Sigmoid colon (tissue), 6 donors: ENCODE measurements at regions not wholly inside any gene's neighbourhood (a gene's known extent, or its start where the extent isn't known, plus 50 kb on each side); places are given as distances from the start of the nearest gene placed in this dataset.

Source experiments
- DNase-seq: peaks from one replicate; pipeline ENCODE4 v3.0.0-alpha.2; 2019
- H3K27ac ChIP-seq, 4 donors: fragments of 200-600 bp; sonication (generic); one replicate each; pipeline ENCODE4 v1.5.1; 2016 to 2019; ENCODE audit warnings: mild to moderate bottlenecking in 1 of 4
- H3K27me3 ChIP-seq, 3 donors: fragments of 200-600 bp; sonication (generic); one replicate each; pipeline ENCODE4 v1.5.1; 2019; ENCODE audit warnings: mild to moderate bottlenecking in 1 of 3
- H3K36me3 ChIP-seq, 4 donors: fragments of 200-600 bp; sonication (generic); one replicate each; pipeline ENCODE4 v1.5.1; 2016 to 2019
- H3K4me1 ChIP-seq, 4 donors: fragments of 200-600 bp; sonication (generic); one replicate each; pipeline ENCODE4 v1.5.1; 2017 to 2019
- H3K4me3 ChIP-seq, 4 donors: fragments of 200-600 bp; sonication (generic); one replicate each; pipeline ENCODE4 v1.5.1; 2017 to 2019; ENCODE audit warnings: mild to moderate bottlenecking in 2 of 4, moderate library complexity in 1 of 4
- H3K9me3 ChIP-seq, 4 donors: fragments of 200-600 bp in 3 of 4; sonication (generic) in 3 of 4; one replicate each; pipeline versions ENCODE4 v1.5.1 to v1.6.1; 2013 to 2019
- EP300 ChIP-seq, 4 donors: sonication (generic); formaldehyde crosslinking; IDR thresholded peaks; one replicate each; pipeline ENCODE4 v1.6.1; 2017; ENCODE audit warnings: antibody characterized with exemption in 4 of 4
- POLR2A ChIP-seq, 2 donors: fragments of 450-650 bp; IDR thresholded peaks; one replicate each; pipeline ENCODE4 v1.6.1; 2016; ENCODE audit warnings: antibody characterized with exemption in 2 of 2, mild to moderate bottlenecking in 2 of 2, moderate library complexity in 2 of 2
- POLR2AphosphoS5 ChIP-seq, 4 donors: sonication (generic); formaldehyde crosslinking; IDR thresholded peaks; one replicate each; pipeline ENCODE4 v1.6.1; 2017; ENCODE audit warnings: antibody characterized with exemption in 4 of 4
- WGBS, 2 donors: extraction: QIAGEN DNeasy Blood & Tissue Kit; methylation state at CpG; one replicate each; pipeline ENCODE4 v1.1.7; 2013; 5-methylcytosine and 5-hydroxymethylcytosine counted together
- intact Hi-C: fragments of 100-400 bp; cut with DNase I; formaldehyde crosslinking; loops from one replicate; pipeline ENCODE4 v1.15.1; 2023
- TF ChIP-seq, protein P1 (sequence below), 4 experiments: fragments of 450-650 bp in 3 of 4; fragments of 200-600 bp in 1 of 4; IDR thresholded peaks; one replicate each; pipeline ENCODE4 v1.5.1; 2016 to 2019; ENCODE audit warnings: antibody characterized with exemption in 4 of 4, mild to moderate bottlenecking in 3 of 4, moderate library complexity in 2 of 4
- donor health status: healthy with polysubstance abuse.
- donor health status: healthy.

DNA sequence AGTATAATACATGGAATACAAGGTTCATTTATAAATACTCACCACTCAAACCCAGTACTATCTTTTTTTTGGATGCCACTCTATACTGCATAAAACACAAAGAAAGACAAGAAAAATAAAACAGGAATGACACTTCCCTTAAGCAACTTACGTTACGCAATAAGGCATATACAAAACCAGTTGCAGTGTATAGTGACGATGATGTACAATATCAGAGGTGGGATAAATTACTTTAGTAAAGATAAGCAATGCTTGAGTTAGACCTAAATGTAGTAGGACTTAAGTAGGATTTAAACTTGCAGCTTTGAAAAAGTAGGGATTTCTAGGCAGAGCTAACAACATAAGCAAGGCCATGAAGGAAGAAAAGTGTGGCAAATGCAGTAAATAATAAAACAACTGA, 374.9 kb downstream of the SPRY2 start:
- TF ChIP-seq POLR2AphosphoS5 (IDR thresholded peaks at IDR 0.05) (no peak), POLR2A (IDR thresholded peaks at IDR 0.05) (no peak), EP300 (IDR thresholded peaks at IDR 0.05) (no peak)
- TF ChIP-seq, protein P1, sequence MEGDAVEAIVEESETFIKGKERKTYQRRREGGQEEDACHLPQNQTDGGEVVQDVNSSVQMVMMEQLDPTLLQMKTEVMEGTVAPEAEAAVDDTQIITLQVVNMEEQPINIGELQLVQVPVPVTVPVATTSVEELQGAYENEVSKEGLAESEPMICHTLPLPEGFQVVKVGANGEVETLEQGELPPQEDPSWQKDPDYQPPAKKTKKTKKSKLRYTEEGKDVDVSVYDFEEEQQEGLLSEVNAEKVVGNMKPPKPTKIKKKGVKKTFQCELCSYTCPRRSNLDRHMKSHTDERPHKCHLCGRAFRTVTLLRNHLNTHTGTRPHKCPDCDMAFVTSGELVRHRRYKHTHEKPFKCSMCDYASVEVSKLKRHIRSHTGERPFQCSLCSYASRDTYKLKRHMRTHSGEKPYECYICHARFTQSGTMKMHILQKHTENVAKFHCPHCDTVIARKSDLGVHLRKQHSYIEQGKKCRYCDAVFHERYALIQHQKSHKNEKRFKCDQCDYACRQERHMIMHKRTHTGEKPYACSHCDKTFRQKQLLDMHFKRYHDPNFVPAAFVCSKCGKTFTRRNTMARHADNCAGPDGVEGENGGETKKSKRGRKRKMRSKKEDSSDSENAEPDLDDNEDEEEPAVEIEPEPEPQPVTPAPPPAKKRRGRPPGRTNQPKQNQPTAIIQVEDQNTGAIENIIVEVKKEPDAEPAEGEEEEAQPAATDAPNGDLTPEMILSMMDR (IDR thresholded peaks at IDR 0.05) = no peak
- 91 to 93% methylated on average over 3 of the region's 3 CpGs for WGBS, 2 donors
- intact Hi-C loops = no loop called here
- Histone ChIP-seq H3K9me3 (peaks cover 0 to 3% (median 0%) of the 10 kb centered on the region in 4 donors), H3K36me3 (no peaks in the 10 kb centered on the region), H3K4me3 (no peak overlapping the region), H3K4me1 (no peaks in the 10 kb centered on the region), H3K27ac (no peak overlapping the region), H3K27me3 (no peaks in the 10 kb centered on the region)
- DNase-seq = no peak

DNA sequence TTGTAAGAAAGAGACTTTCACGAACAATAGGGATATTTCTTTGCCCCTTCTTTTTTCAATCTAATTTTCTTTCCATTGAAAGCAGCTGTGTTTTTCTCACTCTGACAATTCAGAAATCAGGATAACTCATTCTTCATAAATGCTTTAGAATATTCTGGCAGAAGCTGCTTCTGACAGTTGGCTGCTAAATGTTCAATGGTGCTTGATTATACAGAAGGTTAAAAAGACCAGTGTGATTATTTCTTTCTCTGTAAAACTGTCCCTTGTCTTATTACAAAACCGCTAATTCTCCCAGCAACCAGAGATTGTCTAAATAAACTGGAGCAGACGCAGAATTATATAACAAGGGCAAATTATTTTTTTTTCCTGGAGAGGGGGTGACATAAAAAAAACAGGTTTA, 394.4 kb downstream of the SPRY2 start:
- Histone ChIP-seq H3K36me3 (no peaks in the 10 kb centered on the region), H3K4me3 (no peak overlapping the region), H3K4me1 (no peaks in the 10 kb centered on the region), H3K27ac (no peak overlapping the region), H3K9me3 (no peaks in the 10 kb centered on the region), H3K27me3 (no peaks in the 10 kb centered on the region)
- DNase-seq = no peak
- intact Hi-C loops = no loop called here
- WGBS, 2 donors = 78 to 88% methylated on average over 3 of the region's 3 CpGs
- TF ChIP-seq, protein P1 (IDR thresholded peaks at IDR 0.05) = no peak
- TF ChIP-seq EP300 (IDR thresholded peaks at IDR 0.05) = no peak

GRCh38 chr13:79943346-79944023, 397.4 kb downstream of the SPRY2 start:
- H3K27me3 ChIP-seq = no peaks in the 10 kb centered on the region
- 58 to 83% methylated on average over 2 of the region's 2 CpGs for WGBS, 2 donors
- no peak overlapping the region for H3K4me3 ChIP-seq
- no peaks in the 10 kb centered on the region for H3K36me3 ChIP-seq
- no peaks in the 10 kb centered on the region for H3K9me3 ChIP-seq
- no peak for DNase-seq
- intact Hi-C loops = no loop called here
- no peak for TF ChIP-seq POLR2AphosphoS5 (IDR thresholded peaks at IDR 0.05)
- no peak for TF ChIP-seq EP300 (IDR thresholded peaks at IDR 0.05)
- TF ChIP-seq, protein P1 (IDR thresholded peaks at IDR 0.05) = no peak
- no peak for TF ChIP-seq POLR2A (IDR thresholded peaks at IDR 0.05)
- H3K4me1 ChIP-seq = no peaks in the 10 kb centered on the region
- H3K27ac ChIP-seq = no peak overlapping the region

DNA sequence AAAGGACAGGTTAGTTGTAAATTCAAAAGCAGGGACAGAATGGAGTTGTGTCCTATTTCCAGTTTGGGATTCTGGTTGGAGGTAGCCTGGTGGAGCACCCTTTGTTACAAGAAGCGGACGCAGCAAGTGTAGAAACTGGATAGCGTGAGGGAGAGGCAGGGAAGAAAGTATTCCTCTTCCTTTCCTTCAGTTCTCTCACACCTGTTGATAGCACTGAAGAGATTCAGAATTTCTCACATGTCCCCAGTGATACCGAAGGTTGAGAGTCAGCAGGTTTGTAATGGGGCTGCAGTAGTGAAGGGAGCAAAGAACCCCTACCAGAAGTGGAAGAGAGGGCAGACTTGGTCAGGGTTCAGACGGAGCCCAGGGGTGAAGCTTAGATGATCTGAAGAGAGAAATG, 399.2 kb downstream of the SPRY2 start:
- Histone ChIP-seq H3K4me3 (no peak overlapping the region), H3K27ac (no peak overlapping the region), H3K27me3 (no peaks in the 10 kb centered on the region), H3K36me3 (no peaks in the 10 kb centered on the region), H3K4me1 (peaks cover 0 to 4% (median 4%) of the 10 kb centered on the region in 4 donors), H3K9me3 (no peaks in the 10 kb centered on the region)
- WGBS, 2 donors = 94 to 96% methylated on average over 5 of the region's 5 CpGs
- DNase-seq = no peak
- TF ChIP-seq POLR2A (IDR thresholded peaks at IDR 0.05) = no peak
- no peak for TF ChIP-seq POLR2AphosphoS5 (IDR thresholded peaks at IDR 0.05)
- no peak for TF ChIP-seq EP300 (IDR thresholded peaks at IDR 0.05)
- TF ChIP-seq, protein P1 (IDR thresholded peaks at IDR 0.05) = no peak
- intact Hi-C loops = no loop called here

DNA sequence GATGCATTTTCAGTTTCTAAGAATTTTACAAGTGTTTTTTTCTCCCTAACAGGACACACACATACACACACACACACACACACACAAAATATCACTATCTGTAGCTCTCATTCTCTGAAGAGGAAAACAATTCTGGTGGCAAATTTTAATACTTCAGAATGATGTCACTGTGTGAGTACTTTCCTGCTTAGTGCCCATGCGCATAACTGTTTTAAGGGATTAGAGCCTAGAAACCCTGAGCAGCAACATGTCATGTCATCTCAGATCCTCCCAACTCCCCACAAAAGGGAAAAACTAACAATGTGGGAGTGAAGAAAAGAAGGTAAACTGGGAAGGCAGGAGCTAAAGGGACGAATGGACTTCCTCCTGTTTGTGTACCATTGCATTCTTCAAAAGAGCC, 401.2 kb downstream of the SPRY2 start:
- no peak for TF ChIP-seq POLR2AphosphoS5 (IDR thresholded peaks at IDR 0.05)
- TF ChIP-seq EP300 (IDR thresholded peaks at IDR 0.05) = no peak
- TF ChIP-seq POLR2A (IDR thresholded peaks at IDR 0.05) = no peak
- TF ChIP-seq, protein P1 (IDR thresholded peaks at IDR 0.05) = no peak
- 77 to 81% methylated on average over 2 of the region's 2 CpGs for WGBS, 2 donors
- no peak for DNase-seq
- no peaks in the 10 kb centered on the region for H3K27me3 ChIP-seq
- no peak overlapping the region for H3K4me3 ChIP-seq
- no peaks in the 10 kb centered on the region for H3K36me3 ChIP-seq
- H3K9me3 ChIP-seq = no peaks in the 10 kb centered on the region
- no peak overlapping the region for H3K27ac ChIP-seq
- H3K4me1 ChIP-seq = peaks cover 0 to 16% (median 12%) of the 10 kb centered on the region in 4 donors
- intact Hi-C loops = no loop called here
